Erythroblast (primary cell): ENCODE measurements at regions not wholly inside any gene's neighbourhood (a gene's known extent, or its start where the extent isn't known, plus 50 kb on each side); places are given as distances from the start of the nearest gene placed in this dataset.

Experiments
- GATA1 ChIP-seq: IDR thresholded peaks from 2 replicates; pipeline ENCODE4 v1.6.1; 2011; ENCODE audit warnings: low read depth, mild to moderate bottlenecking, control low read depth, low read length, moderate library complexity
- POLR2A ChIP-seq: IDR thresholded peaks from 2 replicates; pipeline ENCODE4 v1.6.1; 2011; ENCODE audit warnings: mild to moderate bottlenecking, low read length

- TF ChIP-seq POLR2A: no peak
- TF ChIP-seq GATA1: no peak
These were observed 365.6 kb upstream of the EDA2R start for GRCh38 chrX:67004451-67004850.
